ENCODE measurements at regions not wholly inside any gene's neighbourhood (a gene's known extent, or its start where the extent isn't known, plus 50 kb on each side); places are given as distances from the start of the nearest gene placed in this dataset.

DNA sequence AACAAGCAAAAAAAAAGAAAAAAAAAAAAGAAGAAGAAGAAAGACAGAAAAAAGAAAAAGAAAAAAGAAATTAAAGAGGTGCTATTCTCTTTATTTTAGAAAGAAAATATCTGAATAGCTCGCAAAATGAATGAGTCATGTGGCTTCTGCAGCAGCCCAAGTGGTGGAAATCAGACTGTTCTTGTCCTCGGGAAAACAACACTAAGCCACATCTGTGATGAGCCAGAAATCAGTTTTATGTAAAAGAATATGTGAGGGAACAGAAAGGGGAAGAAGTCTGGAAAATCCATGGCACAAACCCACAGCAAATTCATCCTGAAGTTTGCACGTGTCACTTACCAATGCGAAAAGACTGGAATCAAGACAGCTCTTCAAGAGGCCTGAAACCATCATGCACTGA lies 118.7 kb upstream of the GAS1 start:
- Histone ChIP-seq H3K4me2 (ENCODE audit: control insufficient read depth, extremely low read depth, insufficient read depth, low read depth, low read length) (no peak overlapping the region), H3K9ac (ENCODE audit: control insufficient read depth, extremely low read depth, insufficient read depth, low read length) (no peak overlapping the region), H3K9me3 (ENCODE audit: control insufficient read depth, low read depth, low read length) (peaks cover 5% of the 10 kb centered on the region), H4K20me1 (ENCODE audit: control insufficient read depth, extremely low read depth, insufficient read depth, low read length) (no peaks in the 10 kb centered on the region), H3K27me3 (ENCODE audit: control insufficient read depth, extremely low read depth, insufficient read depth, low read length) (no peaks in the 10 kb centered on the region), H3K4me1 (ENCODE audit: control insufficient read depth, extremely low read depth, insufficient read depth, low read length) (no peaks in the 10 kb centered on the region), H3K36me3 (ENCODE audit: control insufficient read depth in 2 of 2, extremely low read depth in 1 of 2, insufficient read depth in 2 of 2, low read length in 2 of 2) (no peaks in the 10 kb centered on the region), H3K9me1 (ENCODE audit: control insufficient read depth, extremely low read depth, insufficient read depth, low read length) (no peaks in the 10 kb centered on the region), H3K79me2 (ENCODE audit: control insufficient read depth, insufficient read depth, low read length) (no peaks in the 10 kb centered on the region), H3K4me3 (ENCODE audit: control insufficient read depth in 2 of 3, extremely low read depth in 1 of 3, insufficient read depth in 2 of 3, low read depth in 1 of 3, low read length in 3 of 3) (no peak overlapping the region), H2AFZ (ENCODE audit: control insufficient read depth, low read length) (no peak overlapping the region), H3K27ac (ENCODE audit: control insufficient read depth, insufficient read depth, low read length) (no peak overlapping the region)
- FAIRE-seq (no peak), DNase-seq (ENCODE audit: low read depth, low spot score) (no peak)
- TF ChIP-seq EZH2 (IDR thresholded peaks at IDR 0.05; ENCODE audit: low read length) = no peak
- TF ChIP-seq, protein P1, sequence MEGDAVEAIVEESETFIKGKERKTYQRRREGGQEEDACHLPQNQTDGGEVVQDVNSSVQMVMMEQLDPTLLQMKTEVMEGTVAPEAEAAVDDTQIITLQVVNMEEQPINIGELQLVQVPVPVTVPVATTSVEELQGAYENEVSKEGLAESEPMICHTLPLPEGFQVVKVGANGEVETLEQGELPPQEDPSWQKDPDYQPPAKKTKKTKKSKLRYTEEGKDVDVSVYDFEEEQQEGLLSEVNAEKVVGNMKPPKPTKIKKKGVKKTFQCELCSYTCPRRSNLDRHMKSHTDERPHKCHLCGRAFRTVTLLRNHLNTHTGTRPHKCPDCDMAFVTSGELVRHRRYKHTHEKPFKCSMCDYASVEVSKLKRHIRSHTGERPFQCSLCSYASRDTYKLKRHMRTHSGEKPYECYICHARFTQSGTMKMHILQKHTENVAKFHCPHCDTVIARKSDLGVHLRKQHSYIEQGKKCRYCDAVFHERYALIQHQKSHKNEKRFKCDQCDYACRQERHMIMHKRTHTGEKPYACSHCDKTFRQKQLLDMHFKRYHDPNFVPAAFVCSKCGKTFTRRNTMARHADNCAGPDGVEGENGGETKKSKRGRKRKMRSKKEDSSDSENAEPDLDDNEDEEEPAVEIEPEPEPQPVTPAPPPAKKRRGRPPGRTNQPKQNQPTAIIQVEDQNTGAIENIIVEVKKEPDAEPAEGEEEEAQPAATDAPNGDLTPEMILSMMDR (optimal IDR thresholded peaks at IDR 0.05 in 1 of 3, IDR thresholded peaks at IDR 0.05 in 1 of 3, conservative IDR thresholded peaks at IDR 0.05 in 1 of 3; ENCODE audit: extremely low read depth in 1 of 3, insufficient read depth in 2 of 3, low read length in 3 of 3) = no peak
- dilution Hi-C loops (cut with MboI; ENCODE audit: extremely low pct_ligation_motif_present, low sequenced_read_pairs) = no loop called here

DNA sequence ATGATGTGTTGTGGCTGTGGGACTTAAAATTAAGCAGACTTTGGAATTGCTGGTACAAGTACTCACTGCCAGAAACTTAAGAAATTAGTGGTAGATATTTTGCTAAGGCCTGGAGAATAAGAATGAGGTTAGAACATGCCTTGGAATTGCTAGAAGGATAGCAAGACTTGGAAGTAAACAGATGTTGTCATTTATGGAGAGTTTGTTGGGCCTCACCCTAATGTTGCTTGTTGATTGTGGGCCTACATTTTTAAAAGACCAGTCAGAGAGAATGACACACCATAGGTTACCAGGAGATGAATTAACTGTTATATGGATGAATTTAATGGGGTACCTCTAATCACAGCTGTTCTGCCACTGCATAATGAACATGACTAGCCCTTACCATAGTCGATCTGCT lies 120.1 kb upstream of the GAS1 start:
- H4K20me1 ChIP-seq (ENCODE audit: control insufficient read depth, extremely low read depth, insufficient read depth, low read length) = no peaks in the 10 kb centered on the region
- no peak overlapping the region for H3K4me3 ChIP-seq (ENCODE audit: control insufficient read depth in 2 of 3, extremely low read depth in 1 of 3, insufficient read depth in 2 of 3, low read depth in 1 of 3, low read length in 3 of 3)
- peaks cover 4% of the 10 kb centered on the region for H3K4me1 ChIP-seq (ENCODE audit: control insufficient read depth, extremely low read depth, insufficient read depth, low read length)
- H3K27me3 ChIP-seq (ENCODE audit: control insufficient read depth, extremely low read depth, insufficient read depth, low read length) = no peaks in the 10 kb centered on the region
- H3K79me2 ChIP-seq (ENCODE audit: control insufficient read depth, insufficient read depth, low read length) = no peaks in the 10 kb centered on the region
- no peak overlapping the region for H2AFZ ChIP-seq (ENCODE audit: control insufficient read depth, low read length)
- FAIRE-seq (no peak), DNase-seq (ENCODE audit: low read depth, low spot score) (no peak)
- H3K36me3 ChIP-seq (ENCODE audit: control insufficient read depth in 2 of 2, extremely low read depth in 1 of 2, insufficient read depth in 2 of 2, low read length in 2 of 2) = no peaks in the 10 kb centered on the region
- no peaks in the 10 kb centered on the region for H3K9me1 ChIP-seq (ENCODE audit: control insufficient read depth, extremely low read depth, insufficient read depth, low read length)
- H3K27ac ChIP-seq (ENCODE audit: control insufficient read depth, insufficient read depth, low read length) = no peak overlapping the region
- H3K4me2 ChIP-seq (ENCODE audit: control insufficient read depth, extremely low read depth, insufficient read depth, low read depth, low read length) = no peak overlapping the region
- H3K9ac ChIP-seq (ENCODE audit: control insufficient read depth, extremely low read depth, insufficient read depth, low read length) = no peak overlapping the region
- dilution Hi-C loops (cut with MboI; ENCODE audit: extremely low pct_ligation_motif_present, low sequenced_read_pairs) = no loop called here
- H3K9me3 ChIP-seq (ENCODE audit: control insufficient read depth, low read depth, low read length) = peaks cover 5% of the 10 kb centered on the region
- TF ChIP-seq EZH2 (IDR thresholded peaks at IDR 0.05; ENCODE audit: low read length) = no peak
- TF ChIP-seq, protein P1 (optimal IDR thresholded peaks at IDR 0.05 in 1 of 3, IDR thresholded peaks at IDR 0.05 in 1 of 3, conservative IDR thresholded peaks at IDR 0.05 in 1 of 3; ENCODE audit: extremely low read depth in 1 of 3, insufficient read depth in 2 of 3, low read length in 3 of 3) = no peak
